Left hindlimb (tissue), 1 donor: ENCODE measurements at regions not wholly inside any gene's neighbourhood (a gene's known extent, or its start where the extent isn't known, plus 50 kb on each side); places are given as distances from the start of the nearest gene placed in this dataset.
"Not testable (repeated sequence)": the region's sequence is repeated elsewhere in the genome, so short reads cannot be mapped to it uniquely, and the experiment has no call there.

Source experiments
- DNase-seq: peaks from one replicate; pipeline ENCODE4 v3.0.0-alpha.2; 2018

GRCh38 chr10:107545717-107546116, 381.2 kb upstream of the SORCS1 start:
- DNase-seq: no peak

GRCh38 chr10:107544706-107545520, 380.4 kb upstream of the SORCS1 start:
- DNase-seq: no peak

- no peak for DNase-seq
These were observed 378.1 kb upstream of the SORCS1 start for GRCh38 chr10:107542607-107543006.

GRCh38 chr10:107542016-107542415, 377.5 kb upstream of the SORCS1 start:
- no peak for DNase-seq

- DNase-seq: no peak
These were observed 376.5 kb upstream of the SORCS1 start for GRCh38 chr10:107540981-107541380.

- no peak for DNase-seq
These were observed 364.8 kb upstream of the SORCS1 start for GRCh38 chr10:107529350-107529749.

GRCh38 chr10:107520348-107520747, 355.8 kb upstream of the SORCS1 start:
- no peak for DNase-seq

GRCh38 chr10:107517811-107518210, 353.3 kb upstream of the SORCS1 start:
- DNase-seq: no peak

- DNase-seq: no peak
These were observed 351.8 kb upstream of the SORCS1 start for GRCh38 chr10:107516349-107516748.

GRCh38 chr10:107504011-107504410, 339.5 kb upstream of the SORCS1 start:
- DNase-seq: not testable (repeated sequence)

- DNase-seq: no peak
These were observed 337.9 kb upstream of the SORCS1 start for GRCh38 chr10:107502229-107502985.

- DNase-seq: no peak
These were observed 334.5 kb upstream of the SORCS1 start for GRCh38 chr10:107498983-107499382.

- DNase-seq: no peak
These were observed 332.5 kb upstream of the SORCS1 start for GRCh38 chr10:107497024-107497423.

GRCh38 chr10:107496594-107496993, 332.1 kb upstream of the SORCS1 start:
- DNase-seq: no peak

- DNase-seq: no peak
These were observed 327.9 kb upstream of the SORCS1 start for GRCh38 chr10:107492389-107492788.

- no peak for DNase-seq
These were observed 325.9 kb upstream of the SORCS1 start for GRCh38 chr10:107490389-107490788.

GRCh38 chr10:107487284-107487683, 322.8 kb upstream of the SORCS1 start:
- DNase-seq: no peak

- no peak for DNase-seq
These were observed 320.5 kb upstream of the SORCS1 start for GRCh38 chr10:107485019-107485418.

- DNase-seq: no peak
These were observed 317.4 kb upstream of the SORCS1 start for GRCh38 chr10:107481881-107482280.

- DNase-seq: no peak
These were observed 316.7 kb upstream of the SORCS1 start for GRCh38 chr10:107481224-107481623.

- no peak for DNase-seq
These were observed 316.3 kb upstream of the SORCS1 start for GRCh38 chr10:107480781-107481180.

GRCh38 chr10:107477266-107477665, 312.8 kb upstream of the SORCS1 start:
- no peak for DNase-seq

GRCh38 chr10:107476408-107476807, 311.9 kb upstream of the SORCS1 start:
- no peak for DNase-seq

GRCh38 chr10:107474650-107475049, 310.1 kb upstream of the SORCS1 start:
- no peak for DNase-seq
